ENCODE measurements at regions not wholly inside any gene's neighbourhood (a gene's known extent, or its start where the extent isn't known, plus 50 kb on each side); places are given as distances from the start of the nearest gene placed in this dataset.
"Not testable (repeated sequence)": the region's sequence is repeated elsewhere in the genome, so short reads cannot be mapped to it uniquely, and the experiment has no call there.

DNA sequence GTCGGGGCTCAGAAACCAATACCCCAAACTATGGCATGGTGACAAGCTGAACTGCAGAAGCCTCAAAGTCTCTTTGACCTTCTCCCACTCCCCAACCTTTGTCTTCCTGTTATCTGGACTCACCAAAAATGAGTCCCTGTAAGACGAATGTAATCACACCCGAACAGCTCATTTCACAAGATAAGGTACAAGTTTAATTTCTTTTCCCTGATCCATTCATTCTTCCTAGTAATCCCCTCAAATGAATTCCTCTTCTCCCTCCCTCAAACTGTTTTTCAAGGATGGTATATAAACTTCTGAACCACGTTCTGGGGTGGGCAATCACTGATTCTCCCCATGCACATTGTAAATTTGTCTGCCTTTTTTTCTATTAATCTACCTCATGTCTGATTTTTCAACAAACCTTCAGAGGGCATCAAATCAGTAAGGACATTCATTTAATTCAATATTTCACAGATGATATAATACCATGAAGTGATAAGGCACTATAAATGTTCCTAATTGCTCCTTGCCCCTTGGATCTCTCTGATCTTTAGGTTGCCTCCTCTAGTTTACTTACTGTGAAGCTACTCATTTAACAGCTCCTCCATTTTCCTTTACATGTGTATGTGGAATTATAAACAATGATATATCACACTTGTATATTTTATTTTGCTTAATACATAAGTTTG lies 77.2 kb downstream of the OR2B2 start:
- DNase-seq (ENCODE audit: low spot score in 2 of 2) (no peak), ATAC-seq (replicated peaks; ENCODE audit: extremely low read depth, poor library complexity, severe bottlenecking) (no peak)

GRCh38 chr6:27834384-27834783 lies 77.8 kb downstream of the OR2B2 start:
- H3K9me3 Mint-ChIP-seq, result no peaks in the 10 kb centered on the region

More for the DNA sequence above, 77.2 kb downstream of the OR2B2 start:
- Mint-ChIP-seq H3K4me1 (peaks cover 17% of the 10 kb centered on the region), H3K36me3 (ENCODE audit: insufficient read depth) (peaks cover 13% of the 10 kb centered on the region), H3K9me3 (no peaks in the 10 kb centered on the region), H3K27me3 (no peaks in the 10 kb centered on the region), H3K4me3 (no peak overlapping the region), H3K27ac (ENCODE audit: low read depth) (no peak overlapping the region)

GRCh38 chr6:27831434-27832081 lies 80.6 kb downstream of the OR2B2 start:
- H3K9me3 Mint-ChIP-seq, H3K27me3 Mint-ChIP-seq: not testable (repeated sequence)
- Mint-ChIP-seq H3K36me3 (ENCODE audit: insufficient read depth) (peaks cover 12% of the 10 kb centered on the region), H3K4me1 (peaks cover 22% of the 10 kb centered on the region), H3K27ac (ENCODE audit: low read depth) (peak overlapping the region; percentile 92), H3K4me3 (peak overlapping the region; percentile 84)
- DNase-seq (ENCODE audit: low spot score in 2 of 2), result peak; percentile 40 to 80
- peak; percentile 57 for ATAC-seq (replicated peaks; ENCODE audit: extremely low read depth, poor library complexity, severe bottlenecking)

More at GRCh38 chr6:27834384-27834783, 77.8 kb downstream of the OR2B2 start:
- Mint-ChIP-seq H3K27me3 (no peaks in the 10 kb centered on the region), H3K4me3 (no peak overlapping the region), H3K27ac (ENCODE audit: low read depth) (no peak overlapping the region), H3K36me3 (ENCODE audit: insufficient read depth) (peaks cover 12% of the 10 kb centered on the region), H3K4me1 (peaks cover 22% of the 10 kb centered on the region)
- no peak for DNase-seq (ENCODE audit: low spot score in 2 of 2)
- no peak for ATAC-seq (replicated peaks; ENCODE audit: extremely low read depth, poor library complexity, severe bottlenecking)

GRCh38 chr6:27830600-27831433 lies 81.4 kb downstream of the OR2B2 start:
- Mint-ChIP-seq H3K36me3 (ENCODE audit: insufficient read depth) (peaks cover 14% of the 10 kb centered on the region), H3K4me3 (peak overlapping the region; percentile 84), H3K27ac (ENCODE audit: low read depth) (peak overlapping the region; percentile 92), H3K4me1 (peaks cover 23% of the 10 kb centered on the region)
- DNase-seq (ENCODE audit: low spot score in 2 of 2) (peak; percentile 37 to 71), ATAC-seq (replicated peaks; ENCODE audit: extremely low read depth, poor library complexity, severe bottlenecking) (peak; percentile 85)
- not testable (repeated sequence) for H3K9me3 Mint-ChIP-seq, H3K27me3 Mint-ChIP-seq

DNA sequence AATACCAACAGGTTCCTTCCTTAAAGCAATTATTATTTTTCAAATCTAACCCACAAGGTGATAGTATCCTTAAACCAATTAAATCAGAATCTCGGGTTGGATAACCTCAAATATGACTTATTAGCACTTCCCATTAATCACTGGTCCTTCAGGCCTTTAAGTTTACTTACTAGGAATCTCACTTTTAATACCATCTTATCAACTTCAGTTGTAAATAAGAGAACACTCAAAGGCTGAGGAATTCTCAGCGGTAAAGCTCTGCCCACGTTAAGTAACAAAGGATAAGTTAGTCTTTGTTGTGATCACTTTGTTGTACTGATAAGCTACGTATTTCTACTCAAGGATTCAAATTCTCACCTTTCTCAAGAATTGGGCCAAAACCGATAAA lies 82.0 kb downstream of the OR2B2 start:
- Mint-ChIP-seq H3K9me3 (no peaks in the 10 kb centered on the region), H3K4me1 (peaks cover 27% of the 10 kb centered on the region), H3K27me3 (no peaks in the 10 kb centered on the region), H3K27ac (ENCODE audit: low read depth) (peak overlapping the region; percentile 92), H3K4me3 (peak overlapping the region; percentile 84), H3K36me3 (ENCODE audit: insufficient read depth) (peaks cover 14% of the 10 kb centered on the region)
- DNase-seq (ENCODE audit: low spot score in 2 of 2) (no peak), ATAC-seq (replicated peaks; ENCODE audit: extremely low read depth, poor library complexity, severe bottlenecking) (no peak)

- Mint-ChIP-seq H3K9me3 (no peaks in the 10 kb centered on the region), H3K36me3 (ENCODE audit: insufficient read depth) (peaks cover 19% of the 10 kb centered on the region), H3K4me3 (peak overlapping the region; percentile 84), H3K27ac (ENCODE audit: low read depth) (peak overlapping the region; percentile 92), H3K27me3 (no peaks in the 10 kb centered on the region), H3K4me1 (peaks cover 27% of the 10 kb centered on the region)
- DNase-seq (ENCODE audit: low spot score in 2 of 2), result no peak
- ATAC-seq (replicated peaks; ENCODE audit: extremely low read depth, poor library complexity, severe bottlenecking), result no peak
These were observed 82.6 kb downstream of the OR2B2 start for GRCh38 chr6:27829453-27830211.

DNA sequence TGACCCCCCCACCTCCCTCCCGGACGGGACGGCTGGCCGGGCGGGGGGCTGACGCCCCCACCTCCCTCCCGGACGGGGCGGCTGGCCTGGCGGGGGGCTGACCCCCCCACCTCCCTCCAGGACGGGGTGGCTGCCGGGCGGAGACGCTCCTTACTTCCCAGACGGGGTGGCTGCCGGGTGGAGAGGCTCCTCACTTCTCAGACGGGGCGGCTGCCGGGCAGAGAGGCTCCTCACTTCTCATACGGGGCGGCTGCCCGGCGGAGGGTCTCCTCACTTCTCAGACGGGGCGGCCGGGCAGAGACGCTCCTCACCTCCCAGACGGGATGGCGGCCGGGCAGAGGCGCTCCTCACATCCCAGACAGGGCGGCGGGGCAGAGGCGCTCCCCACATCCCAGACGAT lies 84.7 kb downstream of the OR2B2 start:
- not testable (repeated sequence) for H3K9me3 Mint-ChIP-seq; H3K27ac Mint-ChIP-seq (ENCODE audit: low read depth); DNase-seq (ENCODE audit: low spot score in 2 of 2); H3K4me3 Mint-ChIP-seq; ATAC-seq (replicated peaks; ENCODE audit: extremely low read depth, poor library complexity, severe bottlenecking); H3K27me3 Mint-ChIP-seq
- Mint-ChIP-seq H3K36me3 (ENCODE audit: insufficient read depth) (peaks cover 31% of the 10 kb centered on the region), H3K4me1 (peaks cover 33% of the 10 kb centered on the region)

GRCh38 chr6:27826612-27826985 lies 85.6 kb downstream of the OR2B2 start:
- not testable (repeated sequence) for H3K27ac Mint-ChIP-seq (ENCODE audit: low read depth); H3K4me3 Mint-ChIP-seq; ATAC-seq (replicated peaks; ENCODE audit: extremely low read depth, poor library complexity, severe bottlenecking); DNase-seq (ENCODE audit: low spot score in 2 of 2); H3K9me3 Mint-ChIP-seq; H3K27me3 Mint-ChIP-seq
- peaks cover 30% of the 10 kb centered on the region for H3K36me3 Mint-ChIP-seq (ENCODE audit: insufficient read depth)
- peaks cover 33% of the 10 kb centered on the region for H3K4me1 Mint-ChIP-seq

- H3K4me3 Mint-ChIP-seq; ATAC-seq (replicated peaks; ENCODE audit: extremely low read depth, poor library complexity, severe bottlenecking); H3K27me3 Mint-ChIP-seq; H3K9me3 Mint-ChIP-seq; H3K27ac Mint-ChIP-seq (ENCODE audit: low read depth); DNase-seq (ENCODE audit: low spot score in 2 of 2): not testable (repeated sequence)
- Mint-ChIP-seq H3K36me3 (ENCODE audit: insufficient read depth) (peaks cover 26% of the 10 kb centered on the region), H3K4me1 (peaks cover 32% of the 10 kb centered on the region)
These were observed 86.2 kb downstream of the OR2B2 start for GRCh38 chr6:27825848-27826611.

GRCh38 chr6:27825025-27825793 lies 87.0 kb downstream of the OR2B2 start:
- Mint-ChIP-seq H3K9me3 (no peaks in the 10 kb centered on the region), H3K27me3 (no peaks in the 10 kb centered on the region), H3K4me1 (peaks cover 24% of the 10 kb centered on the region), H3K36me3 (ENCODE audit: insufficient read depth) (peaks cover 19% of the 10 kb centered on the region), H3K4me3 (peak overlapping the region; percentile 85), H3K27ac (ENCODE audit: low read depth) (peak overlapping the region; percentile 93)
- ATAC-seq (replicated peaks; ENCODE audit: extremely low read depth, poor library complexity, severe bottlenecking) (no peak), DNase-seq (ENCODE audit: low spot score in 2 of 2) (no peak)
